ENCODE measurements at regions not wholly inside any gene's neighbourhood (a gene's known extent, or its start where the extent isn't known, plus 50 kb on each side); places are given as distances from the start of the nearest gene placed in this dataset.

- no peak for TF ChIP-seq SIN3A (conservative IDR thresholded peaks at IDR 0.05 in 1 of 2, IDR thresholded peaks at IDR 0.05 in 1 of 2; ENCODE audit: low read depth in 1 of 2, low read length in 2 of 2)
- no peak for TF ChIP-seq BRCA1 (IDR thresholded peaks at IDR 0.05; ENCODE audit: low read depth, low read length)
These were observed 86.7 kb downstream of the ACAA2 start (continued) for GRCh38 chr18:49726675-49726963.

Data from H1 (cell line).